DOHH2 (cell line): ENCODE measurements at regions not wholly inside any gene's neighbourhood (a gene's known extent, or its start where the extent isn't known, plus 50 kb on each side); places are given as distances from the start of the nearest gene placed in this dataset.

Experiments used
- CTCF ChIP-seq: fragments of 200-600 bp; sonication (generic); IDR thresholded peaks from one replicate; pipeline ENCODE4 v1.5.1; 2014; ENCODE audit warnings: antibody characterized with exemption, mild to moderate bottlenecking, low read depth, low read length; ENCODE audit not compliant: poor library complexity, severe bottlenecking
- EZH2phosphoT487 ChIP-seq: fragments of 200-600 bp; sonication (generic); IDR thresholded peaks from 2 replicates; pipeline ENCODE4 v1.6.1; 2017; ENCODE audit warnings: borderline replicate concordance, mild to moderate bottlenecking, antibody characterized with exemption, low read length, moderate library complexity, mixed read lengths

DNA sequence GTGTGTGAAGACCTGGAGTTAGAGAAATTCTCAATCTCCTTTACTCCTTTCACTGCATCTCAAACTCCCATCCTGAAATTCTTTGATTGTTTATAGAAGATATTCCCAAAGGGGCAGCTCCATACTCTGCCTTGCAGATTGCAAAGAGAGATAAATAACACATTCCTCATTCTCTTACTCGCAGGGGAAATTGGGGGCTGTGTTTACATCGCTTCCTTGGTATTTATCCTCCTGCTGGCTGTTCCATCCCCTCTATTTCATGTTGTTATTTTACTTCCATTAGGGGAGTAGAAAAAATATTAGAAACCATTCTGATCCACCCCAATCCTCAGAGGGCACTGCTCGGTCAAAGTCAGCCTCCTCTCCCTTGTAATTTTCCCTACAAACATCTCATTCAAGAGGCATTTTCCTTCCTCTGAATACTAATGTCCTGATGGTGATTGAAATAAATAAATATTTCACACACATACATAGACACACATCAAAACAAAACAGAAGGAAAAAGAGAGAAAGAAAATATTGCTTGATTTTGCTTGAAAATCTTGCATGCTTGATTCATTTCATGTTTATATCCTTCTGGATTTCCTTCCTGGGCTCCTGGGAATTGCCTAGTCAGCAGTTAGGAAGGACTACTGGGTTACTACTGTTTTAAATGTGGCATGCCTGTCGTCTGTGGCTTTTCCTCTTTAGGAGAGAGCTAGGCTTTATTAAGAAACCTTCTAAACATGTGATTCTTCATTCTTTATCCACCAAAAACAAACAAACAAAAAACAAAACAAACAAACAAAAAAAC, 420.1 kb upstream of the PAPPA start:
- TF ChIP-seq CTCF: no peak
- no peak for TF ChIP-seq EZH2phosphoT487
